GM18520 (cell line): ENCODE measurements at regions not wholly inside any gene's neighbourhood (a gene's known extent, or its start where the extent isn't known, plus 50 kb on each side); places are given as distances from the start of the nearest gene placed in this dataset.

ENCODE experiments used
- ATAC-seq: cut with Tn5 transposase; IDR thresholded peaks from one replicate; pipeline ENCODE4 v1.9.1; 2021; ENCODE audit not compliant: unreplicated experiment

- no peak for ATAC-seq
Observed at GRCh38 chr5:111914966-111915636, 158.1 kb upstream of the NREP start.

- no peak for ATAC-seq
Observed at GRCh38 chr5:111902436-111902835, 145.4 kb upstream of the NREP start.

GRCh38 chr5:111901296-111901695 lies 144.3 kb upstream of the NREP start:
- ATAC-seq: no peak

DNA sequence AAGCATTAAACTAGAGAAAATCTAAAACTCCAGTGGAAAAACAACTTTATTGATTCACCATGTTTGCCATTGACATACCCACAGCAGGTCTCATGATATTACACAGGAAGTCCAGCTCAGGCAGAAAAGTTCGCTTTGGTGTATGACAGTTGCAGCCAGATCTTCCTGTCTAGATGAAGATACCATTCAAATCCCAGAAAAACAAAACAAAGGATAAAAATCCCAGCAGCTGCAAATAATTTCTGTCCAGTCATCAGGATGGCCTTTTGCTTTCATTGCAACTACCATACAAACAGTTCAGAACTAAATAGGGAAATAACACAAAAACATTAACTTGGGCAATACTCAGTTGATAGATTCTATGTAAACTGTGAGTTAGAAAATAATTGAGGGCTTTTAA lies 136.0 kb upstream of the NREP start:
- no peak for ATAC-seq

DNA sequence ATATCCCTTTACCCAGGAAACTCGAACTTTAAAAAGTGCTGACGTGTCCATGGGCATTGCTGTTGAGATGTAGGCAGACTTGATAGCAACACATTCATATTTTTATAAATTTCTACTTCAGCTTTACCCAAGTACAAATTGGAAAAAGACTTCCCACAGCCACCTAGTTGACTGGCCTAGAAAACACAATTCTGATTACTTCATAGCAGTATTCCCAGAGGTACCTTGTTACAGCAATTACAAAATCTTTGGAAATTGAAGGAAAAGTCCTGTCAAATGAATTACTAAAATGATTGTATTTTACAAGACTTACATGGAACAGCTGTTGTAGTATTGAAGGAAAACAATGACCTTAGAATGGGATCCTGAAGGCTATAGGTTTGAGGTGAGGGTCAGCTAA lies 130.7 kb upstream of the NREP start:
- no peak for ATAC-seq

GRCh38 chr5:111869681-111870080 lies 112.7 kb upstream of the NREP start:
- ATAC-seq: no peak

GRCh38 chr5:111865356-111865755 lies 108.4 kb upstream of the NREP start:
- no peak for ATAC-seq

GRCh38 chr5:111863801-111864200 lies 106.8 kb upstream of the NREP start:
- no peak for ATAC-seq

- no peak for ATAC-seq
Observed at GRCh38 chr5:111859533-111860270, 102.7 kb upstream of the NREP start.

- ATAC-seq: no peak
Observed at GRCh38 chr5:111859031-111859430, 102.0 kb upstream of the NREP start.

- no peak for ATAC-seq
Observed at GRCh38 chr5:111857623-111858022, 100.6 kb upstream of the NREP start.

- no peak for ATAC-seq
Observed at GRCh38 chr5:111856876-111857466, 100.0 kb upstream of the NREP start.

GRCh38 chr5:111855356-111855755 lies 98.4 kb upstream of the NREP start:
- no peak for ATAC-seq

GRCh38 chr5:111854186-111854585 lies 97.2 kb upstream of the NREP start:
- ATAC-seq: no peak

GRCh38 chr5:111853748-111854147 lies 96.8 kb upstream of the NREP start:
- no peak for ATAC-seq

DNA sequence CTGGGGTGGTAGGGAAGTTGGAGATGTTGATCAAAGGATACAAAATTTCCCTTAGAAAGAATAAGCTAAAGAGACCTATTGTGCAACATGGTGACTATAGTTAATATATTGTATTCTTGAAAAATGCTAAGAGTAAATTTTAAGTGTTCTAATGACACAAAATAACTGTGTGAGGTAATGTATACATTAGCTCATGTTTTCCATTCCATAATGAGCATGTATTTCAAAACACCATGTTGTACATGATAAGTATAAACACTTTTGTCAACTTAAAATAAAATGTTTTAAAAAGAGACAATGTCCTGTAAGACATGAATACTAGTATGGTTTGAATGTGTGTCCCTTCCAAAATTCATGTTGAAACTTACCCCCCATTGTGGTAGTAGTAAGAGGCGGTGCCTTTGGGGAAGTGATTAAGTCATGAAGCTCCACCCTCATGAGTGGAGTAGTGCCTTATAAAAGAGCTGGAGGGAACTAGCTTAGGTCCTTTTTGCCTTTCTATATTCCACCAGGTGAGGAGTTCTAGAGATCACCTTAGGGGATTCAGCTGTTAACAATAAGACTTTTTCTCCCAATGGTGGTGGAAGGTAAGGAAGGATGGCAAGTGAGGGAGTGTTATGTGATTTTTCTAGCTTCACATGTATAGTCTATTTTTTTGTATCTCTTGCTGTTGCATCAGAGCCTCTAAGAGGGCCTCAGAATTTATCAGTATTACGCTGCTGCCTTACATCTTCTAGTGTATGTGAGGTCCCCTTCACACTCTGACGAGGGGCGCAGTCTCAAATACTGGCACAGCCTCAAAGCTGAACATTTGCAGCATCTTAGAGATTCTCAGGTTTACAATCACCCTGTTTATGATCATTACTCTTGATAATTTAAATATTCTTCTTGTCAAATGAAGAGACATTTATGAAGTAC lies 94.9 kb upstream of the NREP start:
- ATAC-seq: no peak

DNA sequence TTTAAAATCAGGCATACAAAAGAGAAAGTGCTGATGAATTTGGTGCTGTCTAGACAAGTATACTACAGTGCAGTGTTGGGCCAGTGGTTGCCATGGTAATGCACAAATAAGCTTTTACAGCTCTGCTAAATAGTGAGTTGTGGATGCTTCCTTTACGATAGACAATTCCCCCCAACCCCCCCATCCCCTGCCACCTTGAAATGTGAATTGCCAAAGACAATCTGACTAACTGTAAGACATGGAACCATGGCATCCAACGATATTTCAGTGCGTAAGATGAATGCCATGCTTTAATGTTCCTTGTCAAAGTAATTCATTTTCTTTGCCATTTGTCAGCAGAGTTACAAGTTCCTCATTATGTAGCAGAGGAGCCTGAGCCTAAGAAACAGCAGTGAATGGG lies 91.5 kb upstream of the NREP start:
- no peak for ATAC-seq

- no peak for ATAC-seq
Observed at GRCh38 chr5:111847052-111847925, 90.3 kb upstream of the NREP start.

DNA sequence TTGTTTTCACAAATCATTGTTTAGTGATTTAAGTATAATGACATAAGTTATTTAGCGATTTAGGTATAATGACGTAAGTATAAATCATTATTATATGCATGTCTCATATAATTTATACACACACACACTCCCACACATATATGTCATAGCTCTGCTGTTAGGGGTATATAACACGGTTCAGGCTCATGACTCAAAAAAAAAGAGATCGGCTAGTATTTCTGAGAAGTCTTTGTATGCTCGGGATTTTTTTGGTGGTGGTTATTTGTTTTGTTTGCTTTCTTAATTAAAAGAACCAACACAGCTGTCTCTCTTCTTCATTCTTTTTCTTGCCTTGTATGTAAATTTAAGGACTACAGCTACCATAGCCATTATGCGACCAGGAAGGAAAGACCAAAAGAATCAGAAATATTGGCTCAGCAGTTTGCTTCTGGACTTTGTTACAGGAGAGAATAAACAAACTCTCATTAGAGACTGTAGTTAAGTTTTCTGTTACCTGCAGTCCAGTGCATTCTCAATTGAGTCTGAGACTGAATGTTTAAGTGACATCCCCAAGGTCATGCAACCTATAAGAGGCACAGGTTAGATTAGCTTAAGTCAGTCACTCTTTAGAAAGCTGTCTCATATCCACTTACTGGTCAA lies 83.2 kb upstream of the NREP start:
- ATAC-seq: no peak

DNA sequence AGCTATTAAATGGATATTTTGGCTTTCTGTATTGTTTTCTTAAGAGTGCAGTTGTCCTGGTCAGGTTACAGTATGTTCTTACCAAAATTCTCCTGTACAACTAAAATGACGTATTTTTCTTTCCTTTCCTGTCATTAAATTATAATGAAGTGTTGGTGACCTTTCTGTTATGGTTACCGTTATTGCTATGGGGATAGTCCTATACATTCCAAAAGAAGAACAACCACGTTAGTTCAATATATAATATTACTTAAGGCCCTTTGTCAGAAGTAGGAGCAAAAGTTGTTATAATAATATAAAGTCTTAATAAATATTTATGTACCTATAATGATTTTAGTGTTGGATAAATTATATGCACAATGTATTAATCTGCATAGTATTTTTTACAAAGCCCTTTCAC lies 82.4 kb upstream of the NREP start:
- no peak for ATAC-seq
